NCI-H82 treated with DMSO at 0.1 percent for 48 hours (cell line): ENCODE measurements at regions not wholly inside any gene's neighbourhood (a gene's known extent, or its start where the extent isn't known, plus 50 kb on each side); places are given as distances from the start of the nearest gene placed in this dataset.

ENCODE experiments used
- DNase-seq: peaks from one replicate; lab custom pipeline; 2025; ENCODE audit not compliant: unreplicated experiment; lab: John Stamatoyannopoulos, UW

DNA sequence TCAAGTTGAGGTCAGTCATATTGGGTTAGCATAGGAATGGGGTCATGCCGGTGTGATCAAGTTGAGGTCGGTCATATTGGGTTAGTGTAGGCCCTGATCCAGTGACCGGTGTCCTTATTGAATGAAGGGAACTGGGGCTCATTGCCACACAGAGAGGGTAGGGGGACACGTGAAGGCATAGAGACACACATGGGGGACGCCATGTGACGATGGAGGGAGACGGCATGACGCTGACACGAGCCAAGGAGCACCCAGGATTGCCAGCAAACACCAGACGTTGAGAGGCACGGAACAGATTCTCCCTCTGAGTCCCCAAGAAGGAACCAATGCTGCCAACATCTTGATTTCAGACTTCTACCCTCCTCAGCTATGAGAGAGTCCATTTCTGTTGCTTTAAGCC, 136.9 kb upstream of the ZBTB40 start:
- no peak for DNase-seq

DNA sequence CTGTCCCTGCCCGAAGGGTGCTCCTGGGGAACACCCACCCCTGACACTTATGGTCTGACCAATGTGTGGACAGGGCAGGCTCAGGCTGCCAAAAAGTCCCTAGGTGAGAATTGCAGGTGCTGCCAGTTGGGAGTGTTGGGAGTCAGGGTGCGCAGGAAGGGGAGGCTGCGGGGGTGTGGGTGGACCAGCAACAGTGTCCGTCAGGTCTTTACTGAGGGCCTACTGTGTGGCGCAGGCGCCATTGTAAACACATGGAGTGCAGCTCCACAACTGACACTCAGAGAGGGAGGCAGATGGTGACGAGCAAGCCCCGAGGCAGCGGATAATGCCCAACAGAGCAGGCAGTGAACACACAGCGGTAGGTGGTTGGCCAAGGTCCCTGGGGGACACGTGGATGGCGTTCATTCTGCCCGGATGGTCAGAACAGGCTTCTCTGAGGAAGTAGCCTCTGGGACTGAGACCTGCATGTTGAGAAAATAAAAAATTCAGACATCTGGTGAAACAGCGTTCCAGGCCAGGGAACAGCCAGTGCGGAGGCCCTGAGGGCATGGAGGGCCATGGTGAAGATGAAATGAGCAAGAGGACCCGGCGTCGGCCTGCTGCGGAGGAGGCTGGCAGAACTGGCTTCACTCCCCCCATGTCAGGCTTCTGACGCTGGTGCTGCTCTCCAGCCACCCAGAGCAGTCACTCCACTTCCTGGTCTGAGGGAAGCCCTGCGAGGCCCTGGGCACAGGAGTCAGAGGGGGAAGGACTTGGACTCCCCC, 136.2 kb upstream of the ZBTB40 start:
- DNase-seq = no peak

DNA sequence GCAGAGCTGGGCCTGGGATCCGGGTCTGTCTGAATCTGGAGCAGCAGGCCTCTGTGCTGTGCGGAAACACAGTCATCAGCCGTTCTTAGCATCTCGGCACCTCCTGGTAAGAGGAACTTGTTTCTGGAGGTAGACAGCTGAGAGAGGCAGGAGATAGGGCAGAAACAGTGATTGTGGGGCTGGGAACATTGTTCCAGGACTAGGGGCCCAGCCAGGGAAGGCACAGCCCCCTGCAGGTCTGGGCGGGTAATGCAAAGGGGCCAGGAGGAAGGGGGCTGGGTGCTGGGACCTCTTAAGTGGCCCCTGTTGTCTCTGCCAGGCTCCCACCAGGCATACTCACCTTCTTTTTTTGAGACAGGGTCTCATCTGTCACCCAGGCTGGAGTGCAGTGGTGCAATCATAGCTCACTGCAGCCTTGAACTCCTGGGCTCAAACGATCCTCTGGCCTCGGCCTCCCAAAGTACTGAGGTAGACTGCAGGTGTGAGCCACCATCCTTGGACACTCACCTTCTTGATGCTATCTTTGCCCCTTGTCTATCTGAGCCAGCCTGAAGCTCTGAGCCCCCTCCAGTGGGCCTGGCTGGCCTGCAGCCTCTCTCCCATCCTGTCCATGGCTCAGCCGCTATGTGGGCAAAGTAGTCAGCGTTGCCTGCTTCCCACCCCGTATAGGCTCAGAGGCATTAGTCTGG, 134.3 kb upstream of the ZBTB40 start:
- peak; percentile 36 for DNase-seq

DNA sequence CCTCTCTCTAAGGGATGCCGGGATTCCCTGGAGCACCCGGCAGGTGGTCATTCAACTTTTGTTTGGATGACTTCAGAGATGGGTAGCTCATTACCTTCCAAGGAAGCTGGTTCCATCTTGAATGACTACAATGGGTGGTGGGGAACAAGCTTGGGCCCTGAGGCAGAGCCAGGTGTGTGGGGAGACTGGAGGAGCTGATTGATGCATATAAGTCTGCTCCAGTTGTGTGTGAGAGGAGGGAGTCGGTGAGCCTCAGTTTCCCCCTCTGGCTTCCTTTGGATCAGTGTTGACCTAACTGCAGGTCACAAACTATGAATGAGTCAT, 133.8 kb upstream of the ZBTB40 start:
- DNase-seq = no peak

DNA sequence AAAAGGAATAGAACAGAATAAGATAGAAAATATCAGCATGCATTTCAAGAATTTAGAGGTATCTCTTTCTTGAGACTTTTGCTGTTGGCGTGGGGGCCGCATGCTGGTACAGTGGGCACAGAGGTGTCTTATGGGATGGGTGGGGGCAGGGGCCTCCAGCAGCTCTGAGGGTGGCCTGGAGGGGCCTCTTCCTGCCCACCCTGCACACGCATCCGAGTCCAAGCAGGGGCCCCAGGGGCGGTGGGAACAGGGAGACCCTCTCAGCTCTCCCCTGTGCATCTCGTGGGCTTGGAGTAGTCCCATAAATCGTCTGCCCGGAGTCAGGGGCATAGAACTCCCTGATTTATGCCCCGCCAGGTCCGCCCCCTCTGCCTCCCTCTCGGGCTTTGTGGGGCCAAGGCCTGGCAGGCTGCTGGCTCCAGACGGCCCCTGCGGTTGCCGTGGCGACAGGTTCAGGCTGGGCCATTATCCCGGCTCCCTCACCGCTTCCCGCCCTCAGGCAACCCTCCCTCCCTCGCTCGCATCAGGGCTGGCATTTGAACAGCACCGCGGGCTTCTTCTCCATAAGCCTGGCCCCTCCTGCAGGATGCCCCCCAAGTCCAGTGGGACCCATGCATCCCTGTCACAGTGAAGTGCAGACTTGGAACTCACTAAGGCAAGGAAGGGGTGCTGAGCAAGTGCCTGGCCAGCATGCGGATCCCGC, 133.2 kb upstream of the ZBTB40 start:
- DNase-seq = peak; percentile 40

DNA sequence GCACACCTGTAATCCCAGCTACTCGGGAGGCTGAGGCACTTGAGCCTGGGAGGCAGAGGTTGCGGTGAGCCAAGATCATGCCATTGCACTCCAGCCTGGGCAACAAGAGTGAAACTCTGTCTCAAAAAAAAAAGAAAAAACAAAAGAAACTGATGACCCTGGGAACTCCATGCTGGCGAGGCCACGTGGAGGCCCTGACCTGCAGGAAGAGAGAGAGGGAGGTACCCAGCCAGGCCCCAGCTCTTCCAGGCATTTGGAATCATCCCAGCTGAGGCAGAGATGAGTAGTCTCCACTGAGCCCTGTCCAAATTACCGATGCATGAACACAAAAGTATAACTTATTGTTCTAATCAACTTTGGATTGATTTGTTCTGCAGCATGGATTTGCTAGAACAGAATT, 132.0 kb upstream of the ZBTB40 start:
- DNase-seq = no peak

DNA sequence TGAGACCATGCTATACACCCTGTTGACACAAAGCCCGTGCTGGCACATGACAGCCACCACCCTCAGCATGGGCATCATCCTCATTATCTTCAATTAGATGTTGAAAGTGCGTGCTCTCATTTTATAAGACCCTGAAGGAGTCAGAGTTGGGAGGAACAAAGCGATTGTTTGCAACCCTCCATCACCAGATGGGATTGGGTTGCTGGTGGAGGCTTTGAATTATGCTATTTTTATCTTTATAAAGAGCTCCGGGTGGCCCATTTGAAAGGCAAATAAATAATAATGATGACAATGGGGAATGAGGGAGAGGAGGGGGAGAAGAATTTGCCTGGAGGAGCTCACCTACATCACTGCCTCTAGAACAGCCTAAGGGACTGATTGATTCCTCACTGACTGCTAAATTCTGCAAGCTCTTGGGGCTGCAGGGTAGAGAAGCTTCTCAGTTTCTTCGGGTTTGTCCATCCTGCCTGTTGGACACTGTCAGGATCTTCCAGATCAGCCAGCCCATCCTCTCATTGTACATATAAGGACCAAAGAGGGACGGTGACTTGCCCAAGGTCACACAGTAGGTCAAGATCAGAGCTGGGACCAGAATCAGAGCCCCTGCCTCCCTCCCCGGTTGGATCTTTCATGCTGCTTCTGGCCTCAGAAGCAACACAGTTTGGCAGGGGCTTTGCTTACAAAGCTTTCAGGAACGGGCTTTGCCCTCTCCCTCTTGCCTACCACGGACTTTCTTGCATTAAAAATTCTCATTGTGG, 130.9 kb upstream of the ZBTB40 start:
- no peak for DNase-seq

DNA sequence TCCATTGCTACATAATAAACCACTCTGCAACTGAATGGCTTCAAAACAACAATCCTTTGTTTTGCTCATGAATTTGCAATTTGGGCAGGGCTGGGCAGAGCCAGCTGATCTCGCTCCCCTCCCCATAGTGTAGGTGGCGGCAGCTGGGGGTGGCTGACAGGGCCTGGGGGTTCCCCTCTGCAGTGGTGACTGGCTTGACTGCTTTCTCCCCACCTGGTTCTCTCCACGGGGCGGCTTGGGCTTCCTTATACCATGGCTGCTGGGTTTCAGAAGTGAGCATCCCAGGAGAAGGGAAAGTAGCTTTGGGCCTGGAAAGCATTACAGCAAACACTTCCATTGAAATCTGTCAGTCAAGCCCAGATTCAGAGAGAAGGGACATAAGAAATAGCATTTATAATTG, 129.7 kb upstream of the ZBTB40 start:
- DNase-seq = no peak

DNA sequence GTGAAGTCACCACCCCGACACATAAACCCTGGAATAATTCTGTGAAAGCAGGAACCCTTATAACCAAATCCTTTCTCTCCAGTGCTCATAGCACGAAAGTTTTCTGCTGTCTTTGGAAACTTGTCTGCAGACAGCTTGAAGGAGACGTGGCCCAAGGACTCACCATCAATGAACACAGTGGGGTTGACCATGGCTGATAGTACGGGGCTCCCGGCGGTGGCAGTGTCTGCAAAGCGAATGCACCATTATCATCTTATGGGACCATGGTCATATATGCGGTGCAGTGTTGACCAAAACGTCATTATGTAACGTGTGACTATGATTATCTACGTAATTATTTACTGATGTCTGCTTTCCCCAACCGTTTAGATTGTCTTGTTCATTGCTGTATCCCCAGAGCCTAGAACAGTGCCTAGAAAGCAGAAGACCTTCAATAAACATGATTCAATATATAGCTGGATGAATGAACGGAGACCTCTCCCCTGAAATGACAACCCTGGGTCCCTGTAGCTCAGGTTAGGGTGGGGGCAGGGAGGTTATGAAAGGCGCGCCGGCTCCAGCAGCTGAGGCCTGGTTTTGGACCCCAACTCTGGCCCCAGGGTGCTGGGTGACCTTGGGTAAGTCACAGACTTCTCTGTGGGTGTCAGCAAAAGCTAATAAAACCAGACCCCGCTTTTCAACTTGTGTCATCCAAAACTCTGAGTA, 128.4 kb upstream of the ZBTB40 start:
- no peak for DNase-seq

DNA sequence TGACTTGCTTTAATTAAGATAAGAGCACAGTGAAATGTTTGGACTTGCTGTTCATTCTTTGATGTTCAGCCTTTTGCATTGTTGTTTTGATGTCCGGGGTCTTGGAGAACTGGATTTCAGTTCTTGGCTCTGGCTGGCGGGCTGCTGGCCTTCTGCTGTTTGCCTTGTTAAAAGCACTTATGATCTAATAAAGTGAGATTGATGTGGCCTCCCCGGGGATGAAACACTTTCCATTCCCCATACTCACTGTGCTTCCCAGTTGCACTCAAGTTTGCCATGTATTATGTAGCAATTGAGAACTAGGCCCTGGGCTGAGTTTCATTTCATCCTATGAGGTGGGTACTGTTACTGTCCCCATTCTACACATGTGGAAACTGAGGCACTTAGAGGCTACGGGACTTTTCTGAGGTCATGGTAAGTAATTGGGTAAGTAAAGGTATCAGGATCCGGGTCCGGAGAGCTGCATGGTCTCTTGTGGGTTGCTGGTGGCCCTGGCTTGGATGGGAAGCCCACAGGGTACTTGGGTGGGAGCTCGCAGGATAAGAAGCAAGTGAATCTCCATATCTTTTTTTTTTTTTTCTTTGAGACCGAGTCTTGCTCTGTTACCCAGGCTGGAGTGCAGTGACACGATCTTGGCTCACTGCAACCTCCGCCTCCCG, 127.7 kb upstream of the ZBTB40 start:
- DNase-seq = no peak

DNA sequence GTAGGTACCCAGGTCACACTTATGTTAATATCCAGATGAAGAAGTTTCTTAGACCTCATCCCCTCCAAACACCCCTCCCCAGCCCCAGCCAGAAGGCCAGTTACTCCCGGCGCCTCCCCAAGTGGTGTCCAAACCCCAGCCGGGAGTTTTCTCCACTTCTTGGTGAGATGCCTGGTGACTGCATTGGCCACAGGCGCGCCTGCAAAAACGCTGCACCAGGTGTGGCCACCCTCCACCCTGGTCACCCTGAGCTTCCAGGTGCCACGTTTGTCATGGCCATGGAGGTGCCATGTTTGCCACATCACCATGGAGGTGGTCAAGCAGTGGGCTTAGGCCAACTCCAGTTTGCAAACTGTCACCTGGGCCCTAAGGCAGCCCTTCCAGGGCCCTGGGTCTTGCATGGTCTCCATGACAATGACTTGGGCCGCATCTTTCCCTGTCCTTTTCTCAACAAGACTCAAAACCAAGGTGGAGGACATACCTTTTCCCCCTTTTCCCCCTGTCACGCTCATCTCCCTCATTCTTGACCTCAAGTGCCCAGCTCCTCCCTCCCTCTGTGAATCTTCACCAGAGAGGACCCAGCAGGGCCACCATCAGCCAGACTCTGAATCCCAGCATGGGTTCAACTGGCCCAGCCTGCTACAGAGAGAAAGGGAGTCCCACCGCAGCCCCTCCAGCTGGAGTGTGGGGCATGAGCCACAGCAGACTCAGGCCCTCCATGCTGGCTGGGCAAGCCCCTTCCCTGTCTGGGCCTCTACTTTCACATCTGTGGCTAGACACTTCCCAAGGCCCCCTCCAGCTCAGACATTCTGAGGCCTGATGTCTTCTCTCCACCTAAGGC, 125.9 kb upstream of the ZBTB40 start:
- DNase-seq = no peak

DNA sequence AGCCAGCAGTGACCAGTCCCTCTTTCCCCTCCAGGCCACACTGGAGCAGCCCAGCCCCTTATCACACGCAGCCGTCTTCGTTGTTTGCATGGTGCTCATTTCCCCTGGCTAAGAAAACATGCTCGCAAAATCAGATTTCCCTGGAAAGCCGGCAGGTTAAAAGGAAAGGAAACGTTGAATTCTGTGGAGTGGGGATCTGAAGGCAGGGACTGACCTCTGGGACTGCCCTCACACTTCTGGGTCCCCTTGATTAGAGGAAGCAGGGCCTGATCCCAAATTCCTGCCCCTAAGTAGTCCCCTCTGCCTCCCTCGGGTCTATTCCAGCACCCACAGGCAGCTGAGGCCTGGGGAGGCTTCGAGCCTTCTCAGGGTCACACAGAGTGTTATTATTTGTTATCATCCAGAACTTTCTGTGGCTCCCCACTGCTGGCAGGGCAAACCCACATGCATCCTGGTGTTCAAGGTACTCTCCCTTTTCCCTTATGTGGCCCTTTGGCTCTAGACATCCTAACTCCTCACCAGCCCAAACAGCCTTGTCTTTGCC, 125.2 kb upstream of the ZBTB40 start:
- no peak for DNase-seq

DNA sequence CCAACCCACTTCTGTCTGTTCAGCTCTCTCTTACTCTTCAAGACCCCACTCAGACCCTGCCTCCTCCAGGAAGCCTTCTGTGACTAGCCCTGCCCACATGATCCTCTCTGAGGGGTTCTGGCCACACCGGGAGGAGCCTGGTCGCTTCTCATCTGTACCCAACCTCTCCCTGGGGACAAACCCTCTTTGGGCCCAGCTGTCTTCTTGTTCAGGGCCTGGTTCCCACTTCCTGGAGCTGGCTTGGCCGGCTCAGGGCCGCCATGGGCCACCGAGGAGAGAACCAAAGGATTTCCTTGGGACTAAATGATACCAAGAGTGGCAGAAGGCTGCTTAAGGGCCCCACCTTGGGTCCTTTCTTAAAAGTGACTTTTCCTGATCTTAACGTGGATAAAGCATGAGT, 124.7 kb upstream of the ZBTB40 start:
- DNase-seq = no peak

DNA sequence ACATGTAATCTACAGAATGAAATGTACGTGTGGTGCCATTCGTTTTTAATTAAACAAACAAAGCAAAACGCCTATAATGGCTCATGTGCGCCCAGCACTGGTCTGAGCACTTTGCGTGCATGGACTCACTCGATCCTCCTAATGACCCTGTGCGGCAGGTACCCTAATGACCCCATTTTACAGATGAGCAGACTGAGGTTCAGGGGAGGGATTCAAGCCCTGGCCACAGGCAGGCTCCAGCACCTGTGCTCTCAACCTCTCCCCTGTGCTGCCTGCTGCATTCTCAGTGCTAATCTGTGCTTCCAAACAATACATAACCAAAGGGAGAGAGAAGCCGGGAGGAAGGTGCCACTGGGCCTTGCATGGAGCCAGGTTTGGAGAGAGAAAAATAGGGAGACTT, 124.2 kb upstream of the ZBTB40 start:
- no peak for DNase-seq

DNA sequence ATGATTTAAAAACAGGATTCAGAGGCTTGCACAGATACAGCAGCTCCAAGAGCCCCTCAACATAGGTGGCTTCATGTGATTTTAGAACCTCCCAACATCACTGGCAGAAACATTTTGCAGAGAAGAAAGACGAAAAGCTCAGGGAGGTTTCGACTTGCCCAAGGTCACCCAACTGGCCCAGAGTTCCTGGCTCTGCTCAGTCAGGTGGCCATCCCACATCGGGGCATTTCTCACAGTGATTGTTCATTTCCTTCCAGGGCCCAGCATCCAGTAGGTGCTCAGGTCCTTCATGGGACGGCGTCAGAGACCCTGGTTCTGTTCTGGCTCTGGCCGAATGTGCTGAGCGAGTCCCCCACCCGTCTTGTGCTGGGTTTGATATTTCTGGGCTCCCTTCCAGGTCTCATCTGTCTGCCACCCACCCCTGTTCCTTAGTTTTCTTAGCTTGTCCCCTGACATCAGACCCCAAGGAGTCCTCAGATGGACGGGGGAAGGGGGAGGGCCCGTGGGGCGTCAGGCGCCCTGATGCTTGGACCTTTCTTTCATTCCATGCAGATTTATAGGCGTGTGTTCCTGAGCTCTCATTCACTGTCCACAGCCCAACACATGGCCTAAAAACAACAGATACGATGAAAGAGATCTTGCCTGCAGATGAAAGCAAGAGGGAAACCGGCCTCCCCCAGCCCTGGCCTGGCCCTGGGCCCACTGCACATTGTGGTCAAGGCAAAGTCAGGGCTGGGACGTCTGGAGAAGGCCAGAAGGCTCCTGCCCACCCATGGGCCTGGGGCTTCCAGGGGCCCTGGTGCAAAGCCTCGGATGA, 123.1 kb upstream of the ZBTB40 start:
- no peak for DNase-seq

DNA sequence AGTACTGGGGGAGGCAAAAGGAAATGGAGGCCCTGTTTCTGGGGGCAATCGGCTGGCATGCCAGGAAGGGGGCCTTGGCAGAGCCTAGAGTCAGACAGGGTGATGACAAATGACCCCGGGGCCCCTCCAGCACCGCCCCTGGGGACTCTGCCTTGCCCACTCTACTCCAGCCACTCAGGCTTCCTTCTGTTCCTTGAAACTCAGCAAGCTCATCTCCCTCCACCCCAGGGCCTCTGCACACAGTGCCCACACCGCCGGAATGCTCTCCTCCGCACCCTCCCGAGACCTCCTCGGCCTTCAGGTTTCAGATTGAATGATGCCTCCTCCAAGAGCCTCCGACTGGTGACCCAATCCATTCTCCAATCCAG, 122.5 kb upstream of the ZBTB40 start:
- DNase-seq = no peak

DNA sequence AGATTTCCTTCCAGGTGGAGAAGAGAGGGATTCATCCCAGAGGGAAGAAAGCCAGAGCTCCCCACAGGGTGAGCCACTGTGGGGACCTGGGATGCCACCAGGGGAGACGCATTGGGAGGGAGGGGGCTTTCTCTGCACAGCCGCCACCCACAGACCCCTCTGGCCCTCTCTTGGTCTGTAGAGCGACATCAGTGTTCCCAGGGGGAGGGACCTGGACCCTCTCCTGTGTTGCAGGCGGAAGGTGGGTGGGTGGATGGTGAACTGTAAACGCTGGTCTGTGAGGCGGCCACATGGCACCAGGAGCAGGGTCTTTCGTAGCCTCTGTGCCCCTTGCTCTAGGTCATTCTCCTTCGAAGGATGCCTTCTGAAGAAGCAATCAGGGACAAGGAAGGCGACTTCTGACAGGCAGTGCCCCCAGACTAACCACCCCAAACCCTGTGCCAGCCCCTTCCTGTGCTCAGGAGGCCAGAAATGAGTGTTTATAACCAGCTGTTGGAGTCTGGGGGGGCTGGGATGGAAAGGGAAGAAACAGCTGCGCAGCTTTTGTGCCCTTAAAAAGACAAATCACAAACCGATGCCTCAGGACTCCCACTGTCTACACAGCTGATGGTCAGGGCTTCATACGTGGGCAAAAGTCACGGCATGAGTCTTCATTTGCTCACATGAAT, 121.4 kb upstream of the ZBTB40 start:
- no peak for DNase-seq

DNA sequence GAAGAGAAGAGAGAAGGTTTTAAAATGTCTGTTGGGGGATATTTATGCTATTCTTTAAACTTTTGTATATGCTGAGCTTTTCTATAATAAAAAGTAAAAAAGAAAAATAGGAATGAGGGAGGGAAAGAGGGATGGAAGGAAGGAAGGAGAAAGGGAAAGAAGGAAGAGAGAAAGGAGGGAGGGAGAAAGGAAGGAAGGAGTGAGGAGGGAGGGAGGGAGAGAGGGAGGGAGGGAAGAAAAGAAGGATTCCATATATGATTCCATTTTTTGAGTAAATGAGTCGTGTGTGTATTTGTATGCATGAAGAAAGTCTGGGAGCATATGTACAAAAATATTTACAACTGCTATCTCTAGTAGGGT, 120.9 kb upstream of the ZBTB40 start:
- DNase-seq = no peak
